SU-DHL-6 (cell line): ENCODE measurements at regions not wholly inside any gene's neighbourhood (a gene's known extent, or its start where the extent isn't known, plus 50 kb on each side); places are given as distances from the start of the nearest gene placed in this dataset.

Experiments
- H2AFZ ChIP-seq: fragments of 200-600 bp; sonication (generic); 2 replicates; pipeline ENCODE4 v1.6.1; 2014; ENCODE audit warnings: low read depth, mild to moderate bottlenecking, moderate library complexity, mixed read lengths, antibody characterized with exemption, low read length; ENCODE audit not compliant: severe bottlenecking
- H3F3A ChIP-seq: fragments of 200-600 bp; shearing (Covaris generic); 2 replicates; pipeline ENCODE4 v1.6.0; 2016; ENCODE audit warnings: antibody characterized with exemption, mild to moderate bottlenecking; ENCODE audit not compliant: insufficient read depth
- H3K27ac ChIP-seq: fragments of 200-600 bp; sonication (generic); 2 replicates; pipeline ENCODE4 v1.5.1; 2016; ENCODE audit warnings: low read depth, mild to moderate bottlenecking, low read length, moderate library complexity, mixed read lengths
- H3K27me3 ChIP-seq: fragments of 200-600 bp; sonication (generic), shearing (Covaris generic); 2 replicates; pipeline ENCODE4 v1.6.0; 2014; ENCODE audit warnings: mild to moderate bottlenecking, low read length
- H3K36me3 ChIP-seq: fragments of 200-600 bp; sonication (generic); 2 replicates; pipeline ENCODE4 v1.6.1; 2014; ENCODE audit warnings: mild to moderate bottlenecking, low read length, mixed read lengths
- H3K4me2 ChIP-seq: fragments of 300-600, 200-600 bp; shearing (Covaris generic), sonication (generic); 2 replicates; pipeline ENCODE4 v1.6.0; 2014; ENCODE audit warnings: low read length, low read depth, mild to moderate bottlenecking; ENCODE audit not compliant: poor library complexity, severe bottlenecking
- H3K4me3 ChIP-seq: fragments of 200-600 bp; sonication (generic); 2 replicates; pipeline ENCODE4 v1.5.1; 2014; ENCODE audit warnings: antibody characterized with exemption, low read length, mild to moderate bottlenecking, mixed read lengths; ENCODE audit not compliant: insufficient read depth, poor library complexity, severe bottlenecking
- H3K79me2 ChIP-seq: fragments of 200-600 bp; sonication (generic); 2 replicates; pipeline ENCODE4 v1.6.1; 2014; ENCODE audit warnings: mild to moderate bottlenecking, low read length, moderate library complexity; ENCODE audit not compliant: insufficient read depth
- H3K9ac ChIP-seq: fragments of 200-600 bp; sonication (generic); 2 replicates; pipeline ENCODE4 v1.7.0; 2014; ENCODE audit warnings: mild to moderate bottlenecking, low read length
- H3K9me2 ChIP-seq: fragments of 200-600 bp; sonication (generic); replicated peaks from 2 replicates; pipeline ENCODE4 v1.6.1; 2014; ENCODE audit warnings: low read length; ENCODE audit not compliant: insufficient read depth
- H3K9me3 ChIP-seq: fragments of 200-600 bp; sonication (generic); 2 replicates; pipeline ENCODE4 v1.6.1; 2014; ENCODE audit warnings: low read length, mixed read lengths; ENCODE audit not compliant: insufficient read depth
- H4K20me1 ChIP-seq: fragments of 200-600 bp; sonication (generic); 2 replicates; pipeline ENCODE4 v1.6.1; 2014; ENCODE audit warnings: low read depth, mild to moderate bottlenecking, antibody characterized with exemption, low read length, moderate library complexity, mixed read lengths
- CTCF ChIP-seq: fragments of 200-600 bp; sonication (generic); IDR thresholded peaks from one replicate; pipeline ENCODE4 v1.5.1; 2017; ENCODE audit warnings: antibody characterized with exemption, mild to moderate bottlenecking, low read length, moderate library complexity; ENCODE audit not compliant: insufficient read depth, poor library complexity, severe bottlenecking
- EZH2phosphoT487 ChIP-seq: fragments of 200-600 bp; sonication (generic), shearing (Covaris generic); conservative IDR thresholded peaks from 2 replicates; pipeline ENCODE4 v1.6.1; 2018; ENCODE audit warnings: mild to moderate bottlenecking, antibody characterized with exemption, low read length, moderate library complexity, mixed read lengths

- Histone ChIP-seq H3K9ac (no peak overlapping the region), H3K9me3 (no peaks in the 10 kb centered on the region), H3K36me3 (no peaks in the 10 kb centered on the region), H3K27ac (no peak overlapping the region), H3K4me3 (no peak overlapping the region), H3K79me2 (no peaks in the 10 kb centered on the region), H3K27me3 (no peaks in the 10 kb centered on the region), H3K4me2 (no peak overlapping the region), H2AFZ (no peak overlapping the region), H3K9me2 (no peaks in the 10 kb centered on the region), H3F3A (no peaks in the 10 kb centered on the region), H4K20me1 (no peaks in the 10 kb centered on the region)
- no peak for TF ChIP-seq CTCF
- TF ChIP-seq EZH2phosphoT487 = no peak
Measured at GRCh38 chr15:62601777-62602545, 436.9 kb upstream of the C2CD4B start.

GRCh38 chr15:62603742-62604141 is 438.7 kb upstream of the C2CD4B start:
- no peaks in the 10 kb centered on the region for H3K9me2 ChIP-seq
- H3K27me3 ChIP-seq = no peaks in the 10 kb centered on the region
- no peaks in the 10 kb centered on the region for H3K79me2 ChIP-seq
- H4K20me1 ChIP-seq = no peaks in the 10 kb centered on the region
- no peaks in the 10 kb centered on the region for H3K36me3 ChIP-seq
- H2AFZ ChIP-seq = no peak overlapping the region
- no peak overlapping the region for H3K4me3 ChIP-seq
- no peak overlapping the region for H3K27ac ChIP-seq
- H3F3A ChIP-seq = no peaks in the 10 kb centered on the region
- H3K4me2 ChIP-seq = no peak overlapping the region
- TF ChIP-seq CTCF (no peak), EZH2phosphoT487 (no peak)
- H3K9ac ChIP-seq = no peak overlapping the region
- no peaks in the 10 kb centered on the region for H3K9me3 ChIP-seq

GRCh38 chr15:62605282-62605681 is 437.3 kb upstream of the TPM1 start:
- TF ChIP-seq CTCF = no peak
- no peak for TF ChIP-seq EZH2phosphoT487
- Histone ChIP-seq H3K4me2 (no peak overlapping the region), H3K79me2 (no peaks in the 10 kb centered on the region), H3K9me3 (no peaks in the 10 kb centered on the region), H3K36me3 (no peaks in the 10 kb centered on the region), H3K9me2 (no peaks in the 10 kb centered on the region), H3K27ac (no peak overlapping the region), H3K4me3 (no peak overlapping the region), H3F3A (no peaks in the 10 kb centered on the region), H2AFZ (no peak overlapping the region), H4K20me1 (no peaks in the 10 kb centered on the region), H3K27me3 (no peaks in the 10 kb centered on the region), H3K9ac (no peak overlapping the region)
